H9 (cell line): ENCODE measurements at regions not wholly inside any gene's neighbourhood (a gene's known extent, or its start where the extent isn't known, plus 50 kb on each side); places are given as distances from the start of the nearest gene placed in this dataset.

Experiments
- DNase-seq: peaks from one replicate; pipeline ENCODE4 v3.0.0-alpha.2; 2017
- H2AFZ ChIP-seq: one replicate; pipeline ENCODE4 v1.6.1; 2013; ENCODE audit warnings: mild to moderate bottlenecking, low read length, control low read depth, moderate library complexity
- H2AK5ac ChIP-seq: 2 replicates; pipeline ENCODE4 v1.6.1; 2013; ENCODE audit warnings: low read length, control low read depth, mixed read lengths; ENCODE audit not compliant: insufficient read length
- H2BK120ac ChIP-seq: one replicate; pipeline ENCODE4 v1.6.1; 2013; ENCODE audit warnings: low read depth, mild to moderate bottlenecking, low read length, control low read depth, inconsistent platforms; ENCODE audit not compliant: poor library complexity, severe bottlenecking
- H2BK12ac ChIP-seq: 2 replicates; pipeline ENCODE4 v1.6.1; 2013; ENCODE audit warnings: low read length, control low read depth, mixed read lengths, low read depth; ENCODE audit not compliant: insufficient read length
- H2BK15ac ChIP-seq: 2 replicates; pipeline ENCODE4 v1.6.1; 2013; ENCODE audit warnings: low read depth, low read length, control low read depth
- H2BK20ac ChIP-seq: one replicate; pipeline ENCODE4 v1.6.1; 2013; ENCODE audit warnings: low read depth, mild to moderate bottlenecking, low read length, control low read depth, inconsistent platforms; ENCODE audit not compliant: poor library complexity, severe bottlenecking
- H2BK5ac ChIP-seq: 2 replicates; pipeline ENCODE4 v1.6.1; 2013; ENCODE audit warnings: low read length, control low read depth, mixed read lengths; ENCODE audit not compliant: insufficient read length
- H3K14ac ChIP-seq: 2 replicates; pipeline ENCODE4 v1.6.1; 2013; ENCODE audit warnings: low read length, control low read depth; ENCODE audit not compliant: insufficient read depth
- H3K18ac ChIP-seq: 2 replicates; pipeline ENCODE4 v1.6.1; 2013; ENCODE audit warnings: low read depth, mild to moderate bottlenecking, mixed read lengths, low read length, control low read depth; ENCODE audit not compliant: insufficient read length
- H3K23ac ChIP-seq: 2 replicates; pipeline ENCODE4 v1.6.1; 2013; ENCODE audit warnings: low read length, control low read depth, mixed read lengths, low read depth; ENCODE audit not compliant: insufficient read length
- H3K23me2 ChIP-seq: 2 replicates; pipeline ENCODE4 v1.6.1; 2013; ENCODE audit warnings: low read depth, mild to moderate bottlenecking, mixed read lengths, low read length, control low read depth; ENCODE audit not compliant: insufficient read length, poor library complexity, severe bottlenecking
- H3K27ac ChIP-seq: 2 replicates; pipeline ENCODE4 v1.5.1; 2013; ENCODE audit warnings: low read length, control low read depth, mixed read lengths, low read depth; ENCODE audit not compliant: insufficient read length
- H3K27me3 ChIP-seq: 2 replicates; pipeline ENCODE4 v1.6.1; 2013; ENCODE audit warnings: low read length, control low read depth, inconsistent platforms; ENCODE audit not compliant: insufficient read depth
- H3K4ac ChIP-seq: 2 replicates; pipeline ENCODE4 v1.6.1; 2013; ENCODE audit warnings: low read depth, mild to moderate bottlenecking, control low read depth, inconsistent platforms, low read length, moderate library complexity
- H3K4me1 ChIP-seq: 2 replicates; pipeline ENCODE4 v1.6.1; 2013; ENCODE audit warnings: low read length, control low read depth, inconsistent platforms; ENCODE audit not compliant: insufficient read depth
- H3K4me2 ChIP-seq: 2 replicates; pipeline ENCODE4 v1.6.1; 2013; ENCODE audit warnings: low read length, control low read depth, mixed read lengths; ENCODE audit not compliant: insufficient read length, insufficient read depth
- H3K56ac ChIP-seq: 2 replicates; pipeline ENCODE4 v1.6.1; 2013; ENCODE audit warnings: low read depth, mild to moderate bottlenecking, mixed read lengths, low read length, control low read depth; ENCODE audit not compliant: insufficient read length
- H3K79me1 ChIP-seq: 2 replicates; pipeline ENCODE4 v1.6.1; 2013; ENCODE audit warnings: low read depth, mild to moderate bottlenecking, moderate library complexity, low read length, control low read depth, inconsistent platforms; ENCODE audit not compliant: insufficient read depth, poor library complexity, severe bottlenecking
- H3K79me2 ChIP-seq: 2 replicates; pipeline ENCODE4 v1.6.1; 2013; ENCODE audit warnings: low read length, control low read depth, inconsistent platforms; ENCODE audit not compliant: insufficient read depth
- H3K9ac ChIP-seq: 2 replicates; pipeline ENCODE4 v1.6.1; 2013; ENCODE audit warnings: low read length, control low read depth, mixed read lengths; ENCODE audit not compliant: insufficient read length; ENCODE audit errors: extremely low read depth
- H3K9me3 ChIP-seq: one replicate; pipeline ENCODE4 v1.6.1; 2013; ENCODE audit warnings: low read depth, low read length, inconsistent platforms; ENCODE audit not compliant: control insufficient read depth
- H3T11ph ChIP-seq: one replicate; pipeline ENCODE4 v1.6.1; 2013; ENCODE audit warnings: mild to moderate bottlenecking, low read length, control low read depth, inconsistent platforms
- H4K20me1 ChIP-seq: one replicate; pipeline ENCODE4 v1.6.1; 2013; ENCODE audit not compliant: control insufficient read depth, insufficient read length, insufficient read depth
- H4K5ac ChIP-seq: 2 replicates; pipeline ENCODE4 v1.6.1; 2013; ENCODE audit warnings: low read depth, mild to moderate bottlenecking, mixed read lengths, low read length, control low read depth; ENCODE audit not compliant: insufficient read length
- H4K8ac ChIP-seq: replicated peaks from 2 replicates; pipeline ENCODE4 v1.6.1; 2013; ENCODE audit warnings: low read length, control low read depth, mixed read lengths, low read depth; ENCODE audit not compliant: insufficient read length
- H4K91ac ChIP-seq: 2 replicates; pipeline ENCODE4 v1.6.1; 2013; ENCODE audit warnings: low read depth, mild to moderate bottlenecking, moderate library complexity, mixed read lengths, low read length, control low read depth; ENCODE audit not compliant: insufficient read length
- H3K27ac Mint-ChIP-seq, 3 experiments: 2 replicates in 2 of 3; 3 replicates in 1 of 3; pipeline ENCODE4 v1.8.0; 2020 to 2021; ENCODE audit warnings: mixed read lengths in 3 of 3, mild to moderate bottlenecking in 1 of 3, moderate library complexity in 1 of 3
- H3K27me3 Mint-ChIP-seq: 2 replicates; pipeline ENCODE4 v1.8.0; 2021; ENCODE audit warnings: low read depth, mild to moderate bottlenecking, moderate library complexity, mixed read lengths
- H3K36me3 Mint-ChIP-seq, 3 experiments: 2 replicates in 2 of 3; 3 replicates in 1 of 3; pipeline ENCODE4 v1.8.0; 2020 to 2021; ENCODE audit warnings: low read depth in 3 of 3, mixed read lengths in 3 of 3; ENCODE audit not compliant: insufficient read depth in 1 of 3
- H3K4me1 Mint-ChIP-seq, 2 experiments: 2 replicates each; pipeline ENCODE4 v1.8.0; 2020; ENCODE audit warnings: mixed read lengths in 2 of 2
- H3K4me3 Mint-ChIP-seq, 2 experiments: 2 replicates in 1 of 2; 3 replicates in 1 of 2; pipeline ENCODE4 v1.8.0; 2020 to 2021; ENCODE audit warnings: mild to moderate bottlenecking in 2 of 2, mixed read lengths in 2 of 2, moderate library complexity in 1 of 2
- H3K9me3 Mint-ChIP-seq, 2 experiments: 2 replicates in 1 of 2; 3 replicates in 1 of 2; pipeline ENCODE4 v1.8.0; 2020; ENCODE audit warnings: mild to moderate bottlenecking in 2 of 2, mixed read lengths in 2 of 2, moderate library complexity in 1 of 2
- CTCF ChIP-seq: fragments of 200-600 bp; sonication (generic); conservative IDR thresholded peaks from 3 replicates; pipeline ENCODE4 v1.8.0; 2021; ENCODE audit warnings: antibody characterized with exemption, mild to moderate bottlenecking
- WGBS: extraction: QIAGEN DNeasy Blood & Tissue Kit; methylation state at CpG from one replicate; pipeline ENCODE4 v1.1.7; 2013; ENCODE audit warnings: missing lambda C conversion rate, low lambda C conversion rate, mixed read lengths; ENCODE audit not compliant: insufficient read length; ENCODE audit errors: extremely low coverage; 5-methylcytosine and 5-hydroxymethylcytosine counted together

DNA sequence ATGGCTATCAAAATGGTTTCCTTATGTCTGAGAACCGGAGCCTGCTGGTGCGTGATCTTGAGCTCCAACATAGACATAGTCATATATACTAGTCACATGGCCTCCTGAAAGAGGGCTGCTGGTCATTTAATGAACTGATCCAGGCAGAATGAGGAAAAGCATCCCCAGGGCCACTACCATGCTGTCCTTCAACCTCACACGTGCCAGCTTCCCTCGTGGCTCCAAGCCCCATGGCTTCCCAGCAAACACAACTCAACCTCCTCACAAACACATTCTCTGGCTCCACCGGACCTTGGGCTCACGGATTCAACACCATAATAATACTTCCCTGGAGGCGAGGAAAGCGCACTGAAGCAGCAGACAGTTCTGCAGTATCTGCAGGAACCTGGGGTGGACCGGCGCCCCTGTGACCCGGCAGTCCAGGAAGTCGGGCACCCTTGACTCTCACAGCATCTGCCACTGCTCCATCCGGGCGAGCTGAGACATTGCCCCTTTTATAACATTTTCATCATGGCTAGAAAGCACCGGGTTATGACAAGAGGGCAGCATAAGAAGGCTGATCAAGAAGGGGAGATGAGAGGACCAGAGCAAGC lies 57.2 kb upstream of the CDH5 start:
- Mint-ChIP-seq H3K4me3 (no peak overlapping the region), H3K4me1 (peaks cover 5 to 9% of the 10 kb centered on the region in 2 experiments)
- TF ChIP-seq CTCF: no peak

More for the DNA sequence above, 57.2 kb upstream of the CDH5 start:
- no peak overlapping the region for H4K5ac ChIP-seq
- H3K14ac ChIP-seq: no peak overlapping the region
- no peak overlapping the region for H2AFZ ChIP-seq
- no peaks in the 10 kb centered on the region for H3K27me3 ChIP-seq
- no peak for DNase-seq
- H2AK5ac ChIP-seq: no peak overlapping the region
- Mint-ChIP-seq H3K27me3 (peaks cover 21% of the 10 kb centered on the region), H3K9me3 (no peaks in the 10 kb centered on the region), H3K27ac (no peak overlapping the region), H3K36me3 (no peaks in the 10 kb centered on the region)
- no peak overlapping the region for H4K8ac ChIP-seq
- H3K4ac ChIP-seq: no peak overlapping the region
- no peaks in the 10 kb centered on the region for H3K4me1 ChIP-seq
- H2BK20ac ChIP-seq: no peak overlapping the region
- H3K23ac ChIP-seq: no peak overlapping the region
- H3K4me2 ChIP-seq: no peak overlapping the region
- H3T11ph ChIP-seq: no peak overlapping the region
- no peak overlapping the region for H4K91ac ChIP-seq
- H2BK15ac ChIP-seq: no peak overlapping the region
- no peak overlapping the region for H2BK120ac ChIP-seq
- H3K9me3 ChIP-seq: no peaks in the 10 kb centered on the region
- no peak overlapping the region for H3K18ac ChIP-seq
- H3K9ac ChIP-seq: no peak overlapping the region
- no peak overlapping the region for H2BK5ac ChIP-seq
- no peaks in the 10 kb centered on the region for H3K79me1 ChIP-seq
- no peak overlapping the region for H3K56ac ChIP-seq
- WGBS: no CpG with 5 or more reads among the region's 15 CpGs
- no peaks in the 10 kb centered on the region for H3K79me2 ChIP-seq
- no peak overlapping the region for H2BK12ac ChIP-seq
- H4K20me1 ChIP-seq: no peaks in the 10 kb centered on the region
- H3K23me2 ChIP-seq: no peaks in the 10 kb centered on the region
- no peak overlapping the region for H3K27ac ChIP-seq
